ENCODE measurements at regions not wholly inside any gene's neighbourhood (a gene's known extent, or its start where the extent isn't known, plus 50 kb on each side); places are given as distances from the start of the nearest gene placed in this dataset.

DNA sequence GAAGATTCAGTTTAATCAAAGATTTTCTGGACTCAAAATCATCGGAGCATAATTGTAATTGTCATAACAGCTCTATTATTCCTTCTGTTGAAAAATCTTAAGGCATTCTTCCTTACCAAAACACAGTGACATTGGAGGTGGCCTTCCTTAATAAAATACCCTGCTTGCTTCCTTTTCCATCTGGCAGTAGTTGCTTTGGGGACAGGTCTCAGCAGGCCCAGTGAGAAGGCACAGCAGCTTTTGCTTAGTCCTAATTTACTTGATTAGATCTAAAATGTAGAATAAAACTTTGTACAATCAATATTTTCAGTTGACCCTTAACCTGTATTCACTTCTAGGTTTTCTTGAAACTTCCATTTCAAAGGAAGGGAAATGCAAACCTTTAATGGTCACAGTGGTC, 471.6 kb downstream of the PCDH20 start:
- ATAC-seq, result no peak
- no peak for TF ChIP-seq OSR1 (CRISPR knock-in tag; IDR thresholded peaks at IDR 0.05)
- TF ChIP-seq ZNF70 (CRISPR knock-in tag; IDR thresholded peaks at IDR 0.05), result no peak
- TF ChIP-seq, protein P1, sequence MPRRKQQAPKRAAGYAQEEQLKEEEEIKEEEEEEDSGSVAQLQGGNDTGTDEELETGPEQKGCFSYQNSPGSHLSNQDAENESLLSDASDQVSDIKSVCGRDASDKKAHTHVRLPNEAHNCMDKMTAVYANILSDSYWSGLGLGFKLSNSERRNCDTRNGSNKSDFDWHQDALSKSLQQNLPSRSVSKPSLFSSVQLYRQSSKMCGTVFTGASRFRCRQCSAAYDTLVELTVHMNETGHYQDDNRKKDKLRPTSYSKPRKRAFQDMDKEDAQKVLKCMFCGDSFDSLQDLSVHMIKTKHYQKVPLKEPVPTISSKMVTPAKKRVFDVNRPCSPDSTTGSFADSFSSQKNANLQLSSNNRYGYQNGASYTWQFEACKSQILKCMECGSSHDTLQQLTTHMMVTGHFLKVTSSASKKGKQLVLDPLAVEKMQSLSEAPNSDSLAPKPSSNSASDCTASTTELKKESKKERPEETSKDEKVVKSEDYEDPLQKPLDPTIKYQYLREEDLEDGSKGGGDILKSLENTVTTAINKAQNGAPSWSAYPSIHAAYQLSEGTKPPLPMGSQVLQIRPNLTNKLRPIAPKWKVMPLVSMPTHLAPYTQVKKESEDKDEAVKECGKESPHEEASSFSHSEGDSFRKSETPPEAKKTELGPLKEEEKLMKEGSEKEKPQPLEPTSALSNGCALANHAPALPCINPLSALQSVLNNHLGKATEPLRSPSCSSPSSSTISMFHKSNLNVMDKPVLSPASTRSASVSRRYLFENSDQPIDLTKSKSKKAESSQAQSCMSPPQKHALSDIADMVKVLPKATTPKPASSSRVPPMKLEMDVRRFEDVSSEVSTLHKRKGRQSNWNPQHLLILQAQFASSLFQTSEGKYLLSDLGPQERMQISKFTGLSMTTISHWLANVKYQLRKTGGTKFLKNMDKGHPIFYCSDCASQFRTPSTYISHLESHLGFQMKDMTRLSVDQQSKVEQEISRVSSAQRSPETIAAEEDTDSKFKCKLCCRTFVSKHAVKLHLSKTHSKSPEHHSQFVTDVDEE (CRISPR knock-in tag; IDR thresholded peaks at IDR 0.05), result no peak
- no peak for TF ChIP-seq TCF4 (CRISPR knock-in tag; IDR thresholded peaks at IDR 0.05; ENCODE audit: borderline replicate concordance)
- TF ChIP-seq ZNF8 (CRISPR knock-in tag; IDR thresholded peaks at IDR 0.05), result no peak
- TF ChIP-seq GLIS3 (CRISPR knock-in tag; IDR thresholded peaks at IDR 0.05), result no peak
- no peak for TF ChIP-seq ISL1 (CRISPR knock-in tag; IDR thresholded peaks at IDR 0.05)
- TF ChIP-seq CSDC2 (CRISPR knock-in tag; IDR thresholded peaks at IDR 0.05), result no peak
- TF ChIP-seq, protein P2, sequence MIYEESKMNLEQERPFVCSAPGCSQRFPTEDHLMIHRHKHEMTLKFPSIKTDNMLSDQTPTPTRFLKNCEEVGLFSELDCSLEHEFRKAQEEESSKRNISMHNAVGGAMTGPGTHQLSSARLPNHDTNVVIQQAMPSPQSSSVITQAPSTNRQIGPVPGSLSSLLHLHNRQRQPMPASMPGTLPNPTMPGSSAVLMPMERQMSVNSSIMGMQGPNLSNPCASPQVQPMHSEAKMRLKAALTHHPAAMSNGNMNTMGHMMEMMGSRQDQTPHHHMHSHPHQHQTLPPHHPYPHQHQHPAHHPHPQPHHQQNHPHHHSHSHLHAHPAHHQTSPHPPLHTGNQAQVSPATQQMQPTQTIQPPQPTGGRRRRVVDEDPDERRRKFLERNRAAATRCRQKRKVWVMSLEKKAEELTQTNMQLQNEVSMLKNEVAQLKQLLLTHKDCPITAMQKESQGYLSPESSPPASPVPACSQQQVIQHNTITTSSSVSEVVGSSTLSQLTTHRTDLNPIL (CRISPR knock-in tag; IDR thresholded peaks at IDR 0.05; ENCODE audit: low read depth), result no peak
- TF ChIP-seq RARB (CRISPR knock-in tag; IDR thresholded peaks at IDR 0.05), result no peak
- no peak for TF ChIP-seq BACH2 (CRISPR knock-in tag; IDR thresholded peaks at IDR 0.05; ENCODE audit: borderline replicate concordance)
- TF ChIP-seq ZFP30 (CRISPR knock-in tag; IDR thresholded peaks at IDR 0.05), result no peak
- TF ChIP-seq ZNF565 (CRISPR knock-in tag; conservative IDR thresholded peaks at IDR 0.05; ENCODE audit: low read depth), result no peak
- TF ChIP-seq, protein P3, sequence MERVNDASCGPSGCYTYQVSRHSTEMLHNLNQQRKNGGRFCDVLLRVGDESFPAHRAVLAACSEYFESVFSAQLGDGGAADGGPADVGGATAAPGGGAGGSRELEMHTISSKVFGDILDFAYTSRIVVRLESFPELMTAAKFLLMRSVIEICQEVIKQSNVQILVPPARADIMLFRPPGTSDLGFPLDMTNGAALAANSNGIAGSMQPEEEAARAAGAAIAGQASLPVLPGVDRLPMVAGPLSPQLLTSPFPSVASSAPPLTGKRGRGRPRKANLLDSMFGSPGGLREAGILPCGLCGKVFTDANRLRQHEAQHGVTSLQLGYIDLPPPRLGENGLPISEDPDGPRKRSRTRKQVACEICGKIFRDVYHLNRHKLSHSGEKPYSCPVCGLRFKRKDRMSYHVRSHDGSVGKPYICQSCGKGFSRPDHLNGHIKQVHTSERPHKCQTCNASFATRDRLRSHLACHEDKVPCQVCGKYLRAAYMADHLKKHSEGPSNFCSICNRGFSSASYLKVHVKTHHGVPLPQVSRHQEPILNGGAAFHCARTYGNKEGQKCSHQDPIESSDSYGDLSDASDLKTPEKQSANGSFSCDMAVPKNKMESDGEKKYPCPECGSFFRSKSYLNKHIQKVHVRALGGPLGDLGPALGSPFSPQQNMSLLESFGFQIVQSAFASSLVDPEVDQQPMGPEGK (CRISPR knock-in tag; IDR thresholded peaks at IDR 0.05; ENCODE audit: borderline replicate concordance), result no peak
- no peak for TF ChIP-seq PPARA (CRISPR knock-in tag; IDR thresholded peaks at IDR 0.05; ENCODE audit: borderline replicate concordance)

DNA sequence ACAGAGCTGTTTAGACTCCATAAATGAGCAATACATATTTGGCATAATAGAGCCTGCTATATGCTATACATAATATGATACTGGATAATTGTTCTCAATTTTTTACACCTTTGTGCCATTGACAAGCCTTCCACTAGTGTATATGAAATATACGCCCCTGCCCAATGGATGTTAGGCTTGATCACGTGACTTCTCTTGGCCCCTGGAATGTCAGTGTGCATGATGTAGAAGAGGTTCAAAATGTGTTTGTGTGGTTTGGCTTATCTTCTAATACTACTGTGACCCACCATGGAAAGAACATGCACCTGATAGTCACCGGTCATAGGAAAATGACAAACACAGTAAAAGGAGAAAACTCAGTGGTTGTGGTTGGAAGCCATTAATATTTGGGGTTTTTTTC, 479.4 kb downstream of the PCDH20 start:
- TF ChIP-seq, protein P1 (CRISPR knock-in tag; IDR thresholded peaks at IDR 0.05), result no peak
- TF ChIP-seq, protein P2 (CRISPR knock-in tag; IDR thresholded peaks at IDR 0.05; ENCODE audit: low read depth), result no peak
- TF ChIP-seq ISL1 (CRISPR knock-in tag; IDR thresholded peaks at IDR 0.05), result no peak
- TF ChIP-seq SNAI2 (CRISPR knock-in tag; IDR thresholded peaks at IDR 0.05), result no peak
- TF ChIP-seq ZC3H10 (CRISPR knock-in tag; IDR thresholded peaks at IDR 0.05), result no peak
- TF ChIP-seq, protein P4, sequence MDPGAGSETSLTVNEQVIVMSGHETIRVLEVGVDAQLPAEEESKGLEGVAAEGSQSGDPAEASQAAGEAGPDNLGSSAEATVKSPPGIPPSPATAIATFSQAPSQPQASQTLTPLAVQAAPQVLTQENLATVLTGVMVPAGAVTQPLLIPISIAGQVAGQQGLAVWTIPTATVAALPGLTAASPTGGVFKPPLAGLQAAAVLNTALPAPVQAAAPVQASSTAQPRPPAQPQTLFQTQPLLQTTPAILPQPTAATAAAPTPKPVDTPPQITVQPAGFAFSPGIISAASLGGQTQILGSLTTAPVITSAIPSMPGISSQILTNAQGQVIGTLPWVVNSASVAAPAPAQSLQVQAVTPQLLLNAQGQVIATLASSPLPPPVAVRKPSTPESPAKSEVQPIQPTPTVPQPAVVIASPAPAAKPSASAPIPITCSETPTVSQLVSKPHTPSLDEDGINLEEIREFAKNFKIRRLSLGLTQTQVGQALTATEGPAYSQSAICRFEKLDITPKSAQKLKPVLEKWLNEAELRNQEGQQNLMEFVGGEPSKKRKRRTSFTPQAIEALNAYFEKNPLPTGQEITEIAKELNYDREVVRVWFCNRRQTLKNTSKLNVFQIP (CRISPR knock-in tag; IDR thresholded peaks at IDR 0.05; ENCODE audit: borderline replicate concordance, low read depth), result no peak
- no peak for TF ChIP-seq CSDC2 (CRISPR knock-in tag; IDR thresholded peaks at IDR 0.05)
- TF ChIP-seq ZFP30 (CRISPR knock-in tag; IDR thresholded peaks at IDR 0.05), result no peak
- TF ChIP-seq, protein P5, sequence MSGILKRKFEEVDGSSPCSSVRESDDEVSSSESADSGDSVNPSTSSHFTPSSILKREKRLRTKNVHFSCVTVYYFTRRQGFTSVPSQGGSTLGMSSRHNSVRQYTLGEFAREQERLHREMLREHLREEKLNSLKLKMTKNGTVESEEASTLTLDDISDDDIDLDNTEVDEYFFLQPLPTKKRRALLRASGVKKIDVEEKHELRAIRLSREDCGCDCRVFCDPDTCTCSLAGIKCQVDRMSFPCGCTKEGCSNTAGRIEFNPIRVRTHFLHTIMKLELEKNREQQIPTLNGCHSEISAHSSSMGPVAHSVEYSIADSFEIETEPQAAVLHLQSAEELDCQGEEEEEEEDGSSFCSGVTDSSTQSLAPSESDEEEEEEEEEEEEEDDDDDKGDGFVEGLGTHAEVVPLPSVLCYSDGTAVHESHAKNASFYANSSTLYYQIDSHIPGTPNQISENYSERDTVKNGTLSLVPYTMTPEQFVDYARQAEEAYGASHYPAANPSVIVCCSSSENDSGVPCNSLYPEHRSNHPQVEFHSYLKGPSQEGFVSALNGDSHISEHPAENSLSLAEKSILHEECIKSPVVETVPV (CRISPR knock-in tag; IDR thresholded peaks at IDR 0.05), result no peak
- no peak for TF ChIP-seq BACH2 (CRISPR knock-in tag; IDR thresholded peaks at IDR 0.05; ENCODE audit: borderline replicate concordance)
- no peak for TF ChIP-seq RARB (CRISPR knock-in tag; IDR thresholded peaks at IDR 0.05)
- TF ChIP-seq ESRRG (CRISPR knock-in tag; IDR thresholded peaks at IDR 0.05), result no peak
- TF ChIP-seq ZNF565 (CRISPR knock-in tag; conservative IDR thresholded peaks at IDR 0.05; ENCODE audit: low read depth), result no peak
- no peak for TF ChIP-seq ZNF8 (CRISPR knock-in tag; IDR thresholded peaks at IDR 0.05)
- no peak for ATAC-seq

All from SK-N-SH treated with all-trans-retinoic acid at 6 μM for 48 hours (cell line).